GM18502 (cell line): ENCODE measurements at regions not wholly inside any gene's neighbourhood (a gene's known extent, or its start where the extent isn't known, plus 50 kb on each side); places are given as distances from the start of the nearest gene placed in this dataset.

Experiments
- ATAC-seq: cut with Tn5 transposase; IDR thresholded peaks from one replicate; pipeline ENCODE4 v1.9.1; 2021; ENCODE audit warnings: mild to moderate bottlenecking; ENCODE audit not compliant: unreplicated experiment, poor library complexity

GRCh38 chr3:168342946-168343850, 247.5 kb upstream of the GOLIM4 start:
- no peak for ATAC-seq

GRCh38 chr3:168341956-168342936, 246.5 kb upstream of the GOLIM4 start:
- ATAC-seq, result no peak

GRCh38 chr3:168341192-168341815, 245.6 kb upstream of the GOLIM4 start:
- no peak for ATAC-seq

- ATAC-seq, result no peak
Measured at GRCh38 chr3:168338161-168338560, 242.4 kb upstream of the GOLIM4 start.

- no peak for ATAC-seq
Measured at GRCh38 chr3:168336276-168336675, 240.6 kb upstream of the GOLIM4 start.

- ATAC-seq, result no peak
Measured at GRCh38 chr3:168333410-168333935, 237.7 kb upstream of the GOLIM4 start.

- no peak for ATAC-seq
Measured at GRCh38 chr3:168331756-168332155, 236.0 kb upstream of the GOLIM4 start.

GRCh38 chr3:168330983-168331382, 235.3 kb upstream of the GOLIM4 start:
- no peak for ATAC-seq

GRCh38 chr3:168327856-168328255, 232.1 kb upstream of the GOLIM4 start:
- no peak for ATAC-seq

GRCh38 chr3:168325684-168326083, 230.0 kb upstream of the GOLIM4 start:
- ATAC-seq, result no peak

GRCh38 chr3:168322941-168323340, 227.2 kb upstream of the GOLIM4 start:
- ATAC-seq, result no peak

- ATAC-seq, result no peak
Measured at GRCh38 chr3:168314166-168314565, 218.4 kb upstream of the GOLIM4 start.

GRCh38 chr3:168312984-168313383, 217.3 kb upstream of the GOLIM4 start:
- no peak for ATAC-seq

- no peak for ATAC-seq
Measured at GRCh38 chr3:168307893-168308292, 212.2 kb upstream of the GOLIM4 start.

GRCh38 chr3:168295027-168295426, 199.3 kb upstream of the GOLIM4 start:
- no peak for ATAC-seq

- no peak for ATAC-seq
Measured at GRCh38 chr3:168292296-168292695, 196.6 kb upstream of the GOLIM4 start.

GRCh38 chr3:168289471-168290008, 193.8 kb upstream of the GOLIM4 start:
- ATAC-seq, result no peak

- no peak for ATAC-seq
Measured at GRCh38 chr3:168288511-168289401, 193.0 kb upstream of the GOLIM4 start.

- ATAC-seq, result no peak
Measured at GRCh38 chr3:168285506-168285905, 189.8 kb upstream of the GOLIM4 start.
